ENCODE measurements at regions not wholly inside any gene's neighbourhood (a gene's known extent, or its start where the extent isn't known, plus 50 kb on each side); places are given as distances from the start of the nearest gene placed in this dataset.

DNA sequence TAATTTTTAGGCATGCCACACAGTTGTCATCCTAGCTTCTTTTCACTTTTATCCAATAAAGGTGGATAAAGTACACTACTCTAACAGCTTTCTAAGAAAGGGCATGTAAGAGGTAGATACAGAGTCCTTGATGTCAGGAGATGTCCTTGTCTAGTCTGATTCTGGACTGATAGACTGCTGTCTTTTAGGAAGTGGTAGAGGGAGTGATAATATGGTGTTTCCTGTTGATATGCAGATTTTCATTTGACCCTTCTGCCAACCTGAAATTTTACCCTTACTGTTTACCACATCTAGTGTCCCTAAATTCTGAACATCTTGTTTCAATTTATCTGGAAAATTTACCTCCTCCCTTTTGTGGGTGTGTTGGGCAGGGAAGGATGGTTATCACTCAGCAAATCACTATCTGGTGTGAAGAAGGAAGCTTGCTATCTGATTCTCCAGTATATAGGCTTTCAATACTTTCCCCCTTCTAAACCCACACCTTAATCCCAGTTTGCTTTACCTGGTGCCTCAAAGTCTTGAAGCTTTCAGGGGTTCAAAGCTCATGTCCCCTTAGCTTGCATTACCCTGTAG, 354.9 kb upstream of the SNX7 start:
- no peak for DNase-seq
- Histone ChIP-seq H2BK5ac (ENCODE audit: low read depth, low read length, poor library complexity) (no peak overlapping the region), H3K27me3 (ENCODE audit: insufficient read depth, low read length) (no peaks in the 10 kb centered on the region), H3K79me2 (ENCODE audit: control insufficient read depth, insufficient read depth, low read length, poor library complexity) (no peaks in the 10 kb centered on the region), H2AFZ (ENCODE audit: insufficient read depth, low read length, poor library complexity) (no peak overlapping the region), H3K27ac (ENCODE audit: low read depth, low read length) (no peak overlapping the region), H4K91ac (ENCODE audit: low read depth, low read length) (no peak overlapping the region), H2AK5ac (ENCODE audit: low read length) (no peak overlapping the region), H4K8ac (ENCODE audit: low read depth, low read length) (no peak overlapping the region), H3K23ac (ENCODE audit: low read length) (no peak overlapping the region), H3K9me3 (ENCODE audit: insufficient read depth, low read depth, low read length) (no peaks in the 10 kb centered on the region), H3K4me1 (ENCODE audit: control insufficient read depth in 1 of 2, insufficient read depth in 2 of 2, low read length in 2 of 2) (no peaks in the 10 kb centered on the region), H2BK12ac (ENCODE audit: low read length) (no peak overlapping the region), H3K18ac (ENCODE audit: low read length) (no peak overlapping the region), H3K9ac (ENCODE audit: low read length) (no peak overlapping the region), H3K14ac (ENCODE audit: low read length) (no peak overlapping the region), H3K36me3 (ENCODE audit: control insufficient read depth in 1 of 2, insufficient read depth in 2 of 2, low read length in 2 of 2) (no peaks in the 10 kb centered on the region), H3K79me1 (ENCODE audit: low read length) (no peaks in the 10 kb centered on the region), H4K12ac (ENCODE audit: low read depth, low read length) (no peak overlapping the region), H3K4me2 (ENCODE audit: low read length) (no peak overlapping the region), H3K4me3 (ENCODE audit: low read depth, low read length) (no peak overlapping the region), H2BK120ac (ENCODE audit: insufficient read depth, low read length, poor library complexity) (no peak overlapping the region), H3K4ac (ENCODE audit: low read depth, low read length) (no peak overlapping the region)

DNA sequence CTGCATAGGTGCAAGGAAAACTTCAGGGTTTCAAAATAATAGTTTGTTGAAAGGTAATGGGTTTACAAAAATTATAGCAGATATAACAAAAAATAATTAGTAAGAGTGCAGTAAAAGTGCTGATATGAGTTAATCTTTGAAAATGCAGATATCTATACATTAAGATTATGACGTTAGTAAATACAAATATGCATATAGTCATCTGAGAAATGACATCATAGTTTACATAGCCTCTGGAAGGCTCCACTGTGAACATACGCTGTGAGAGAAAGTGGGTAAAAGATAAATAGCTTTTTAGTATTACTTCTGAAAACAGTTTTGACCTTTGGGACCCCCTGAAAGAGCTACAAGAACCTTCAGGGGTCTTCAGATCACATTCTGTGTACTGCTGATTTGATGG, 356.2 kb upstream of the SNX7 start:
- H3K9me3 ChIP-seq (ENCODE audit: insufficient read depth, low read depth, low read length) = no peaks in the 10 kb centered on the region
- no peaks in the 10 kb centered on the region for H3K79me2 ChIP-seq (ENCODE audit: control insufficient read depth, insufficient read depth, low read length, poor library complexity)
- WGBS (ENCODE audit: extremely low coverage, insufficient coverage, insufficient read length) = no CpG with 5 or more reads among the region's 2 CpGs

DNA sequence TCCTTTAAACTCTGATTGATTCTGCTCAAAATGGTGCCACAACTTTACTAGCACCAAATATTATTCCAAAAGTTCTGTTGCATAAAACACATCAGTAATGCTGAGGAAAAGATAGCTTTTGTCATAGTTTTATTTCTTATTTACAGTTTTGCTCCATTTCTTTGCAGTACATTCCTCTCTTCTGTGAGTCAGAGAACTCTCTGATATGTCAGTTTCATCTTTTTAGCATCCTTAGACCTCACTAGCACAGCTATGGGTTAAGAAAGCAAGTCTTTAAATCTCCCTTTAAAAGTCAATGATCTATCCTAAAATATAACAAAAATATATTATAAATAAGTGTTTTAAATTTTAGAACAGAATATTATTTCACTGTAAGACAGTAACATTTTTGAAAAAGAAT, 356.6 kb upstream of the SNX7 start:
- no peak overlapping the region for H4K91ac ChIP-seq (ENCODE audit: low read depth, low read length)
- no peak overlapping the region for H2BK120ac ChIP-seq (ENCODE audit: insufficient read depth, low read length, poor library complexity)
- no peaks in the 10 kb centered on the region for H3K9me3 ChIP-seq (ENCODE audit: insufficient read depth, low read depth, low read length)
- no peak overlapping the region for H2BK12ac ChIP-seq (ENCODE audit: low read length)
- no peak for DNase-seq
- no peak overlapping the region for H3K9ac ChIP-seq (ENCODE audit: low read length)
- no peaks in the 10 kb centered on the region for H3K36me3 ChIP-seq (ENCODE audit: control insufficient read depth in 1 of 2, insufficient read depth in 2 of 2, low read length in 2 of 2)
- H3K18ac ChIP-seq (ENCODE audit: low read length) = no peak overlapping the region
- H3K79me2 ChIP-seq (ENCODE audit: control insufficient read depth, insufficient read depth, low read length, poor library complexity) = no peaks in the 10 kb centered on the region
- H4K8ac ChIP-seq (ENCODE audit: low read depth, low read length) = no peak overlapping the region
- no peaks in the 10 kb centered on the region for H3K79me1 ChIP-seq (ENCODE audit: low read length)
- H2AFZ ChIP-seq (ENCODE audit: insufficient read depth, low read length, poor library complexity) = no peak overlapping the region
- no peaks in the 10 kb centered on the region for H3K27me3 ChIP-seq (ENCODE audit: insufficient read depth, low read length)
- H2AK5ac ChIP-seq (ENCODE audit: low read length) = no peak overlapping the region
- no peak overlapping the region for H3K14ac ChIP-seq (ENCODE audit: low read length)
- H4K12ac ChIP-seq (ENCODE audit: low read depth, low read length) = no peak overlapping the region
- H3K23ac ChIP-seq (ENCODE audit: low read length) = no peak overlapping the region
- no peak overlapping the region for H2BK5ac ChIP-seq (ENCODE audit: low read depth, low read length, poor library complexity)
- no peaks in the 10 kb centered on the region for H3K4me1 ChIP-seq (ENCODE audit: control insufficient read depth in 1 of 2, insufficient read depth in 2 of 2, low read length in 2 of 2)
- H3K4me3 ChIP-seq (ENCODE audit: low read depth, low read length) = no peak overlapping the region
- no peak overlapping the region for H3K4ac ChIP-seq (ENCODE audit: low read depth, low read length)
- no peak overlapping the region for H3K27ac ChIP-seq (ENCODE audit: low read depth, low read length)
- no peak overlapping the region for H3K4me2 ChIP-seq (ENCODE audit: low read length)

More for the DNA sequence above, 356.2 kb upstream of the SNX7 start:
- Histone ChIP-seq H4K12ac (ENCODE audit: low read depth, low read length) (no peak overlapping the region), H2BK120ac (ENCODE audit: insufficient read depth, low read length, poor library complexity) (no peak overlapping the region), H3K4me1 (ENCODE audit: control insufficient read depth in 1 of 2, insufficient read depth in 2 of 2, low read length in 2 of 2) (no peaks in the 10 kb centered on the region), H3K23ac (ENCODE audit: low read length) (no peak overlapping the region), H3K27ac (ENCODE audit: low read depth, low read length) (no peak overlapping the region), H3K4me3 (ENCODE audit: low read depth, low read length) (no peak overlapping the region), H3K9ac (ENCODE audit: low read length) (no peak overlapping the region), H3K4me2 (ENCODE audit: low read length) (no peak overlapping the region), H3K14ac (ENCODE audit: low read length) (no peak overlapping the region), H2BK5ac (ENCODE audit: low read depth, low read length, poor library complexity) (no peak overlapping the region), H3K27me3 (ENCODE audit: insufficient read depth, low read length) (no peaks in the 10 kb centered on the region), H3K36me3 (ENCODE audit: control insufficient read depth in 1 of 2, insufficient read depth in 2 of 2, low read length in 2 of 2) (no peaks in the 10 kb centered on the region), H3K18ac (ENCODE audit: low read length) (no peak overlapping the region), H3K4ac (ENCODE audit: low read depth, low read length) (no peak overlapping the region), H2BK12ac (ENCODE audit: low read length) (no peak overlapping the region), H4K91ac (ENCODE audit: low read depth, low read length) (no peak overlapping the region), H4K8ac (ENCODE audit: low read depth, low read length) (no peak overlapping the region), H3K79me1 (ENCODE audit: low read length) (no peaks in the 10 kb centered on the region), H2AFZ (ENCODE audit: insufficient read depth, low read length, poor library complexity) (no peak overlapping the region), H2AK5ac (ENCODE audit: low read length) (no peak overlapping the region)
- no peak for DNase-seq

DNA sequence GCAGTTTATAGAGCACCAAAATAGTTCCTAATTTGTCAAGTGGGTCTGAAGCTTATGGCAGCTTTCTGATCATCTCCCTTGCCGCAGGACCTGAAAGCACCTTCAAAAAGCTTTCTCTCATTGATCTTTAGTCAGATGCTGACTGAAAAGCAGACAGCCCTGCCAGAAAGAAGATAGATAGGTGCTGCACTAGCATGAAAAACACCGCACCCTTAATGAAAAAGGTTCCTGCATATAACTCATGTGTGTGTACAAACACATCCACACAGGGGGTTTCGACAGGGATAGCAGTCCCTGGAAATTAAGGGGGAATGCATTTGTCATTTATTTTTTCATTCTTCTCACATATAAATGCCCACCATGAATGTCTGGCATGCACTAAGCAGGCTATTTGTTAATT, 361.7 kb upstream of the SNX7 start:
- no peak overlapping the region for H2AFZ ChIP-seq (ENCODE audit: insufficient read depth, low read length, poor library complexity)
- H3K27me3 ChIP-seq (ENCODE audit: insufficient read depth, low read length) = no peaks in the 10 kb centered on the region
- H2AK5ac ChIP-seq (ENCODE audit: low read length) = no peak overlapping the region
- H3K79me2 ChIP-seq (ENCODE audit: control insufficient read depth, insufficient read depth, low read length, poor library complexity) = no peaks in the 10 kb centered on the region
- no peak overlapping the region for H3K23ac ChIP-seq (ENCODE audit: low read length)
- no peak overlapping the region for H3K9ac ChIP-seq (ENCODE audit: low read length)
- no peak overlapping the region for H4K12ac ChIP-seq (ENCODE audit: low read depth, low read length)
- H3K27ac ChIP-seq (ENCODE audit: low read depth, low read length) = no peak overlapping the region
- H2BK5ac ChIP-seq (ENCODE audit: low read depth, low read length, poor library complexity) = no peak overlapping the region
- H3K36me3 ChIP-seq (ENCODE audit: control insufficient read depth in 1 of 2, insufficient read depth in 2 of 2, low read length in 2 of 2) = no peaks in the 10 kb centered on the region
- H2BK12ac ChIP-seq (ENCODE audit: low read length) = no peak overlapping the region
- no peak overlapping the region for H4K91ac ChIP-seq (ENCODE audit: low read depth, low read length)
- H3K4me1 ChIP-seq (ENCODE audit: control insufficient read depth in 1 of 2, insufficient read depth in 2 of 2, low read length in 2 of 2) = no peaks in the 10 kb centered on the region
- no peaks in the 10 kb centered on the region for H3K9me3 ChIP-seq (ENCODE audit: insufficient read depth, low read depth, low read length)
- no peak overlapping the region for H3K4ac ChIP-seq (ENCODE audit: low read depth, low read length)
- H3K79me1 ChIP-seq (ENCODE audit: low read length) = no peaks in the 10 kb centered on the region
- no peak overlapping the region for H2BK120ac ChIP-seq (ENCODE audit: insufficient read depth, low read length, poor library complexity)
- H3K4me2 ChIP-seq (ENCODE audit: low read length) = no peak overlapping the region
- H3K14ac ChIP-seq (ENCODE audit: low read length) = no peak overlapping the region
- H3K18ac ChIP-seq (ENCODE audit: low read length) = no peak overlapping the region
- H3K4me3 ChIP-seq (ENCODE audit: low read depth, low read length) = no peak overlapping the region
- DNase-seq = no peak
- no peak overlapping the region for H4K8ac ChIP-seq (ENCODE audit: low read depth, low read length)
- WGBS (ENCODE audit: extremely low coverage, insufficient coverage, insufficient read length) = no CpG with 5 or more reads among the region's 3 CpGs

DNA sequence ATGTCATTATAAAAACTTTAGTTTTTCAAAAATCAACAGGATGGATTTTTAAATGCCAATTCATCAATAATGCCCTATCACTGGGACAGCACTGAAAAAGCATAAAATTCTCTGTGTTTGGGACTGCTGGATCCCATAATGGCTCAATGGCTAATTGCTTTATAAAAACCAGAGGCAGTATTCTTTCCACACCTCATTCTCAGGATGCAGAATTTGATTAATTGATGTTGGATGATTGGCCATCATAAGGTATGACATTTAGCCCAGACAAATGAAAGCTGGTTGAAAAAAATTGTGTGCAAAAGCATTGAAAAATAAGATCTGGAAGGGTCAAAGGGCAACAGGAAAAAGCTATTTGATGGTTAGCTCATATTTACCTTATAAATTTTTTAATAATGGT, 362.2 kb upstream of the SNX7 start:
- Histone ChIP-seq H3K14ac (ENCODE audit: low read length) (no peak overlapping the region), H3K9me3 (ENCODE audit: insufficient read depth, low read depth, low read length) (no peaks in the 10 kb centered on the region), H3K4me2 (ENCODE audit: low read length) (no peak overlapping the region), H4K8ac (ENCODE audit: low read depth, low read length) (no peak overlapping the region), H3K27me3 (ENCODE audit: insufficient read depth, low read length) (no peaks in the 10 kb centered on the region), H4K91ac (ENCODE audit: low read depth, low read length) (no peak overlapping the region), H2BK5ac (ENCODE audit: low read depth, low read length, poor library complexity) (no peak overlapping the region), H3K79me1 (ENCODE audit: low read length) (no peaks in the 10 kb centered on the region), H3K4me3 (ENCODE audit: low read depth, low read length) (no peak overlapping the region), H3K36me3 (ENCODE audit: control insufficient read depth in 1 of 2, insufficient read depth in 2 of 2, low read length in 2 of 2) (no peaks in the 10 kb centered on the region), H3K23ac (ENCODE audit: low read length) (no peak overlapping the region), H2BK120ac (ENCODE audit: insufficient read depth, low read length, poor library complexity) (no peak overlapping the region), H3K9ac (ENCODE audit: low read length) (no peak overlapping the region), H2AFZ (ENCODE audit: insufficient read depth, low read length, poor library complexity) (no peak overlapping the region), H3K79me2 (ENCODE audit: control insufficient read depth, insufficient read depth, low read length, poor library complexity) (no peaks in the 10 kb centered on the region), H3K18ac (ENCODE audit: low read length) (no peak overlapping the region), H3K27ac (ENCODE audit: low read depth, low read length) (no peak overlapping the region), H4K12ac (ENCODE audit: low read depth, low read length) (no peak overlapping the region), H3K4me1 (ENCODE audit: control insufficient read depth in 1 of 2, insufficient read depth in 2 of 2, low read length in 2 of 2) (no peaks in the 10 kb centered on the region), H3K4ac (ENCODE audit: low read depth, low read length) (no peak overlapping the region), H2BK12ac (ENCODE audit: low read length) (no peak overlapping the region), H2AK5ac (ENCODE audit: low read length) (no peak overlapping the region)
- no peak for DNase-seq

All from trophoblast cell (in vitro differentiated cells and primary cell).